Liver (tissue), 8 donors: ENCODE measurements at regions not wholly inside any gene's neighbourhood (a gene's known extent, or its start where the extent isn't known, plus 50 kb on each side); places are given as distances from the start of the nearest gene placed in this dataset.

Experiments
- DNase-seq: peaks from one replicate; pipeline ENCODE4 v3.0.0-alpha.2; 2017; ENCODE audit warnings: low spot score
- H3K27ac ChIP-seq, 2 donors: one replicate each; pipeline ENCODE4 v1.7.0; 2013; ENCODE audit warnings: inconsistent platforms in 2 of 2, low read length in 2 of 2, control low read depth in 1 of 2, low read depth in 1 of 2, mild to moderate bottlenecking in 1 of 2
- H3K27me3 ChIP-seq, 4 donors: one replicate each; pipeline versions ENCODE4 v1.6.1 to v1.7.0; 2013; ENCODE audit warnings: low read length in 3 of 4, inconsistent platforms in 1 of 4, mild to moderate bottlenecking in 1 of 4, moderate library complexity in 1 of 4; ENCODE audit not compliant: control insufficient read depth in 4 of 4, insufficient read depth in 4 of 4
- H3K36me3 ChIP-seq, 4 donors: one replicate each; pipeline versions ENCODE4 v1.6.1 to v1.7.0; 2013; ENCODE audit warnings: low read length in 3 of 4, mild to moderate bottlenecking in 3 of 4, low read depth in 1 of 4, moderate library complexity in 1 of 4; ENCODE audit not compliant: control insufficient read depth in 4 of 4, insufficient read depth in 3 of 4
- H3K4me1 ChIP-seq, 4 donors: one replicate each; pipeline versions ENCODE4 v1.6.1 to v1.7.0; 2013; ENCODE audit warnings: low read length in 3 of 4, mild to moderate bottlenecking in 3 of 4, moderate library complexity in 1 of 4; ENCODE audit not compliant: control insufficient read depth in 4 of 4, insufficient read depth in 4 of 4
- H3K4me3 ChIP-seq, 3 donors: one replicate each; pipeline versions ENCODE4 v1.6.1 to v1.7.0; 2013; ENCODE audit warnings: low read length in 3 of 3, control low read depth in 1 of 3, low read depth in 1 of 3, mild to moderate bottlenecking in 1 of 3
- H3K9ac ChIP-seq, 2 donors: one replicate each; pipeline ENCODE4 v1.7.0; 2013; ENCODE audit warnings: low read length in 2 of 2, mild to moderate bottlenecking in 2 of 2, moderate library complexity in 2 of 2, control low read depth in 1 of 2, low read depth in 1 of 2
- H3K9me3 ChIP-seq, 4 donors: one replicate each; pipeline versions ENCODE4 v1.6.1 to v1.7.0; 2013; ENCODE audit warnings: low read length in 3 of 4; ENCODE audit not compliant: control insufficient read depth in 4 of 4
- CTCF ChIP-seq: fragments of 150-350 bp; IDR thresholded peaks from 2 replicates; pipeline ENCODE4 v1.5.1; 2017; ENCODE audit warnings: improper control_type of control experiment, low read depth, low read length; ENCODE audit not compliant: missing input control
- EGR1 ChIP-seq, 2 donors: IDR thresholded peaks; 2 replicates each; pipeline ENCODE4 v1.6.1; 2016 to 2018; ENCODE audit warnings: antibody characterized with exemption in 2 of 2, low read depth in 2 of 2
- FOXA1 ChIP-seq: IDR thresholded peaks from 2 replicates; pipeline ENCODE4 v1.6.1; 2016; ENCODE audit warnings: antibody characterized with exemption
- FOXA2 ChIP-seq: IDR thresholded peaks from 2 replicates; pipeline ENCODE4 v1.6.1; 2016; ENCODE audit warnings: antibody characterized with exemption
- GABPA ChIP-seq, 2 donors: IDR thresholded peaks in 1 of 2; conservative IDR thresholded peaks in 1 of 2; 2 replicates each; pipeline ENCODE4 v1.6.1; 2016; ENCODE audit warnings: antibody characterized with exemption in 2 of 2, mild to moderate bottlenecking in 1 of 2, moderate library complexity in 1 of 2
- HNF4A ChIP-seq, 2 donors: conservative IDR thresholded peaks; 2 replicates each; pipeline ENCODE4 v1.6.1; 2016; ENCODE audit warnings: antibody characterized with exemption in 2 of 2, mild to moderate bottlenecking in 2 of 2
- HNF4G ChIP-seq: IDR thresholded peaks from 2 replicates; pipeline ENCODE4 v1.6.1; 2016; ENCODE audit warnings: antibody characterized with exemption
- JUND ChIP-seq, 2 donors: IDR thresholded peaks; 2 replicates each; pipeline ENCODE4 v1.6.1; 2016; ENCODE audit warnings: antibody characterized with exemption in 2 of 2
- MAX ChIP-seq: IDR thresholded peaks from 2 replicates; pipeline ENCODE4 v1.6.1; 2016; ENCODE audit warnings: antibody characterized with exemption
- NR2F2 ChIP-seq: IDR thresholded peaks from 2 replicates; pipeline ENCODE4 v1.6.1; 2016; ENCODE audit warnings: antibody characterized with exemption
- RAD21 ChIP-seq, 2 donors: IDR thresholded peaks; 2 replicates each; pipeline ENCODE4 v1.6.1; 2016; ENCODE audit warnings: antibody characterized with exemption in 2 of 2, mild to moderate bottlenecking in 2 of 2
- RXRA ChIP-seq, 2 donors: IDR thresholded peaks; 2 replicates each; pipeline ENCODE4 v1.6.1; 2017 to 2018; ENCODE audit warnings: antibody characterized with exemption in 2 of 2, mild to moderate bottlenecking in 1 of 2
- SP1 ChIP-seq: IDR thresholded peaks from 2 replicates; pipeline ENCODE4 v1.6.1; 2018; ENCODE audit warnings: antibody characterized with exemption, mild to moderate bottlenecking
- TAF1 ChIP-seq: conservative IDR thresholded peaks from 2 replicates; pipeline ENCODE4 v1.6.1; 2016; ENCODE audit warnings: antibody characterized with exemption, mild to moderate bottlenecking
- YY1 ChIP-seq: IDR thresholded peaks from 2 replicates; pipeline ENCODE4 v1.6.1; 2016; ENCODE audit warnings: antibody characterized with exemption, mild to moderate bottlenecking
- WGBS: extraction: QIAGEN DNeasy Blood & Tissue Kit; methylation state at CpG from one replicate; pipeline ENCODE4 v1.1.7; 2013; 5-methylcytosine and 5-hydroxymethylcytosine counted together
- TF ChIP-seq, protein P1 (sequence below): IDR thresholded peaks from 2 replicates; pipeline ENCODE4 v1.6.1; 2016; ENCODE audit warnings: antibody characterized with exemption
- TF ChIP-seq, protein P2 (sequence below): IDR thresholded peaks from 2 replicates; pipeline ENCODE4 v1.6.1; 2016; ENCODE audit warnings: antibody characterized with exemption, mild to moderate bottlenecking
- TF ChIP-seq, protein P3 (sequence below): IDR thresholded peaks from 2 replicates; pipeline ENCODE4 v1.6.1; 2016; ENCODE audit warnings: antibody characterized with exemption
- donor health status: healthy.
- donor health status: healthy.
- donor health status: healthy.
- donor health status: healthy.
- donor health status: healthy.

GRCh38 chr1:199403531-199404116, 623.9 kb upstream of the NR5A2 start:
- Histone ChIP-seq H3K9me3 (peaks cover 0 to 1% (median 0%) of the 10 kb centered on the region in 4 donors), H3K4me3 (no peak overlapping the region), H3K27ac (no peak overlapping the region), H3K36me3 (no peaks in the 10 kb centered on the region), H3K9ac (no peak overlapping the region), H3K27me3 (peaks cover 0 to 2% (median under 1%) of the 10 kb centered on the region in 4 donors), H3K4me1 (no peaks in the 10 kb centered on the region)
- WGBS: 73% methylated on average over 1 of the region's 1 CpG
- DNase-seq: no peak
- no peak for TF ChIP-seq HNF4G
- TF ChIP-seq TAF1: no peak
- no peak for TF ChIP-seq RAD21 (IDR thresholded peaks at IDR 0.05)
- no peak for TF ChIP-seq EGR1 (IDR thresholded peaks at IDR 0.05; ENCODE audit: low read depth in 2 of 2)

DNA sequence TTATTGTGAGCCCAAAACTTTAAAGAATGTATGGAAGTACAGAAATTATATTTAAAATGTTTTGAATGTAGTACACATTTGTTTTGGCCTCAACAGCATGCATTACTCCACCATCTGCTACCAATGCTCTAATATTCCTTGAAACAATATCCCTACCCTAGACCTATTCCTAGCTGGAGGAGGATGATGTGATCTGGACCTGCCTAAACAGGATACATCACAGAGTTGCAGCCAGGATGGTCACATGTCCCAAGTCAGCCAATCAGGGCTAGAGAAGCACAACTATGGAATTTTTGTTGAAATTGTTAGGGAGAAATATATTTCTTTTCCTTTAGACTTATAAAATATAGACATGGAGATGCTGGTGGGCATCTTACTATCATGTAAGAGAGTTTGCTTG, 623.3 kb upstream of the NR5A2 start:
- no peaks in the 10 kb centered on the region for H3K36me3 ChIP-seq
- TF ChIP-seq, protein P1, sequence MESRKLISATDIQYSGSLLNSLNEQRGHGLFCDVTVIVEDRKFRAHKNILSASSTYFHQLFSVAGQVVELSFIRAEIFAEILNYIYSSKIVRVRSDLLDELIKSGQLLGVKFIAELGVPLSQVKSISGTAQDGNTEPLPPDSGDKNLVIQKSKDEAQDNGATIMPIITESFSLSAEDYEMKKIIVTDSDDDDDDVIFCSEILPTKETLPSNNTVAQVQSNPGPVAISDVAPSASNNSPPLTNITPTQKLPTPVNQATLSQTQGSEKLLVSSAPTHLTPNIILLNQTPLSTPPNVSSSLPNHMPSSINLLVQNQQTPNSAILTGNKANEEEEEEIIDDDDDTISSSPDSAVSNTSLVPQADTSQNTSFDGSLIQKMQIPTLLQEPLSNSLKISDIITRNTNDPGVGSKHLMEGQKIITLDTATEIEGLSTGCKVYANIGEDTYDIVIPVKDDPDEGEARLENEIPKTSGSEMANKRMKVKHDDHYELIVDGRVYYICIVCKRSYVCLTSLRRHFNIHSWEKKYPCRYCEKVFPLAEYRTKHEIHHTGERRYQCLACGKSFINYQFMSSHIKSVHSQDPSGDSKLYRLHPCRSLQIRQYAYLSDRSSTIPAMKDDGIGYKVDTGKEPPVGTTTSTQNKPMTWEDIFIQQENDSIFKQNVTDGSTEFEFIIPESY: no peak
- TF ChIP-seq, protein P2, sequence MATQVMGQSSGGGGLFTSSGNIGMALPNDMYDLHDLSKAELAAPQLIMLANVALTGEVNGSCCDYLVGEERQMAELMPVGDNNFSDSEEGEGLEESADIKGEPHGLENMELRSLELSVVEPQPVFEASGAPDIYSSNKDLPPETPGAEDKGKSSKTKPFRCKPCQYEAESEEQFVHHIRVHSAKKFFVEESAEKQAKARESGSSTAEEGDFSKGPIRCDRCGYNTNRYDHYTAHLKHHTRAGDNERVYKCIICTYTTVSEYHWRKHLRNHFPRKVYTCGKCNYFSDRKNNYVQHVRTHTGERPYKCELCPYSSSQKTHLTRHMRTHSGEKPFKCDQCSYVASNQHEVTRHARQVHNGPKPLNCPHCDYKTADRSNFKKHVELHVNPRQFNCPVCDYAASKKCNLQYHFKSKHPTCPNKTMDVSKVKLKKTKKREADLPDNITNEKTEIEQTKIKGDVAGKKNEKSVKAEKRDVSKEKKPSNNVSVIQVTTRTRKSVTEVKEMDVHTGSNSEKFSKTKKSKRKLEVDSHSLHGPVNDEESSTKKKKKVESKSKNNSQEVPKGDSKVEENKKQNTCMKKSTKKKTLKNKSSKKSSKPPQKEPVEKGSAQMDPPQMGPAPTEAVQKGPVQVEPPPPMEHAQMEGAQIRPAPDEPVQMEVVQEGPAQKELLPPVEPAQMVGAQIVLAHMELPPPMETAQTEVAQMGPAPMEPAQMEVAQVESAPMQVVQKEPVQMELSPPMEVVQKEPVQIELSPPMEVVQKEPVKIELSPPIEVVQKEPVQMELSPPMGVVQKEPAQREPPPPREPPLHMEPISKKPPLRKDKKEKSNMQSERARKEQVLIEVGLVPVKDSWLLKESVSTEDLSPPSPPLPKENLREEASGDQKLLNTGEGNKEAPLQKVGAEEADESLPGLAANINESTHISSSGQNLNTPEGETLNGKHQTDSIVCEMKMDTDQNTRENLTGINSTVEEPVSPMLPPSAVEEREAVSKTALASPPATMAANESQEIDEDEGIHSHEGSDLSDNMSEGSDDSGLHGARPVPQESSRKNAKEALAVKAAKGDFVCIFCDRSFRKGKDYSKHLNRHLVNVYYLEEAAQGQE: no peak
- TF ChIP-seq RXRA (IDR thresholded peaks at IDR 0.05): no peak
- TF ChIP-seq SP1: no peak
- TF ChIP-seq HNF4A (conservative IDR thresholded peaks at IDR 0.05): no peak
- TF ChIP-seq RAD21 (IDR thresholded peaks at IDR 0.05): no peak
- no peak for TF ChIP-seq JUND (IDR thresholded peaks at IDR 0.05)
- TF ChIP-seq EGR1 (IDR thresholded peaks at IDR 0.05; ENCODE audit: low read depth in 2 of 2): no peak
- no peak for TF ChIP-seq FOXA2
- TF ChIP-seq HNF4G: no peak
- TF ChIP-seq NR2F2: no peak
- no peak for TF ChIP-seq FOXA1
- no peak for TF ChIP-seq GABPA (IDR thresholded peaks at IDR 0.05 in 1 of 2, conservative IDR thresholded peaks at IDR 0.05 in 1 of 2)
- TF ChIP-seq YY1: no peak
- no peak for TF ChIP-seq TAF1
- TF ChIP-seq MAX: no peak
- TF ChIP-seq, protein P3, sequence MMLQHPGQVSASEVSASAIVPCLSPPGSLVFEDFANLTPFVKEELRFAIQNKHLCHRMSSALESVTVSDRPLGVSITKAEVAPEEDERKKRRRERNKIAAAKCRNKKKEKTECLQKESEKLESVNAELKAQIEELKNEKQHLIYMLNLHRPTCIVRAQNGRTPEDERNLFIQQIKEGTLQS: no peak
- no peak for TF ChIP-seq CTCF
- DNase-seq: no peak
- H3K27me3 ChIP-seq: peaks cover 0 to 2% (median under 1%) of the 10 kb centered on the region in 4 donors
- no peak overlapping the region for H3K27ac ChIP-seq
- no peaks in the 10 kb centered on the region for H3K4me1 ChIP-seq
- H3K9me3 ChIP-seq: peaks cover 0 to 1% (median 0%) of the 10 kb centered on the region in 4 donors
- no peak overlapping the region for H3K4me3 ChIP-seq
- no peak overlapping the region for H3K9ac ChIP-seq
